WTC11 (cell line): ENCODE measurements at regions not wholly inside any gene's neighbourhood (a gene's known extent, or its start where the extent isn't known, plus 50 kb on each side); places are given as distances from the start of the nearest gene placed in this dataset.

Experiments
- ATAC-seq: fragments of 200-7000 bp; cut with Tn5 transposase; 2 replicates; pipeline ENCODE4 v1.10.0; 2021; ENCODE audit warnings: mild to moderate bottlenecking, moderate library complexity
- CTCF ChIA-PET: fragments of 300-600 bp; sonication (Branson Sonifier 250); formaldehyde crosslinking; loops from one replicate; lab custom pipeline; 2021; ENCODE audit warnings: antibody characterized with exemption; lab: Charles Lee
- POLR2A ChIA-PET: fragments of 350-600 bp; sonication (Branson Sonifier 250); formaldehyde crosslinking; loops from one replicate; lab custom pipeline; 2021; ENCODE audit warnings: antibody characterized with exemption; lab: Charles Lee
- DNase-seq: peaks from one replicate; pipeline ENCODE4 v3.0.0; 2021; ENCODE audit warnings: low spot score
- H3K27ac Mint-ChIP-seq: 2 replicates; pipeline ENCODE4 v1.8.0; 2021; ENCODE audit warnings: mixed read lengths
- H3K27me3 Mint-ChIP-seq: 2 replicates; pipeline ENCODE4 v1.8.0; 2021; ENCODE audit warnings: low read depth, mild to moderate bottlenecking, moderate library complexity, mixed read lengths
- H3K36me3 Mint-ChIP-seq: 2 replicates; pipeline ENCODE4 v1.8.0; 2021; ENCODE audit warnings: mixed read lengths
- H3K4me1 Mint-ChIP-seq: 2 replicates; pipeline ENCODE4 v1.8.0; 2022; ENCODE audit warnings: mixed read lengths
- H3K4me3 Mint-ChIP-seq: 2 replicates; pipeline ENCODE4 v1.8.0; 2021; ENCODE audit warnings: mild to moderate bottlenecking, moderate library complexity, mixed read lengths
- H3K9me3 Mint-ChIP-seq: 2 replicates; pipeline ENCODE4 v1.8.0; 2021; ENCODE audit warnings: mixed read lengths
- AR ChIP-seq: fragments of 250-450 bp; sonication (Bioruptor Pico); IDR thresholded peaks from 2 replicates; pipeline ENCODE4 v1.9.0; 2021; ENCODE audit warnings: mild to moderate bottlenecking
- CREB1 ChIP-seq: sonication (generic); formaldehyde crosslinking; IDR thresholded peaks from 2 replicates; pipeline ENCODE4 v1.8.0; 2023; ENCODE audit warnings: mild to moderate bottlenecking, missing genetic modification reagents
- FOXP4 ChIP-seq: sonication (generic); formaldehyde crosslinking; IDR thresholded peaks from 2 replicates; pipeline ENCODE4 v1.8.0; 2022; ENCODE audit warnings: mild to moderate bottlenecking, missing genetic modification reagents
- GRHL2 ChIP-seq: fragments of 250-450 bp; sonication (Bioruptor Pico); IDR thresholded peaks from 2 replicates; pipeline ENCODE4 v1.8.0; 2022; ENCODE audit warnings: mild to moderate bottlenecking, moderate library complexity; ENCODE audit not compliant: insufficient replicate concordance, severe bottlenecking
- IRF1 ChIP-seq: sonication (generic); formaldehyde crosslinking; IDR thresholded peaks from 2 replicates; pipeline ENCODE4 v1.8.0; 2023; ENCODE audit warnings: missing genetic modification reagents
- NFYB ChIP-seq: sonication (generic); formaldehyde crosslinking; conservative IDR thresholded peaks from 2 replicates; pipeline ENCODE4 v1.8.0; 2022; ENCODE audit warnings: low read depth, missing genetic modification reagents
- NR1H2 ChIP-seq: sonication (generic); formaldehyde crosslinking; IDR thresholded peaks from 2 replicates; pipeline ENCODE4 v1.9.0; 2021; ENCODE audit warnings: mild to moderate bottlenecking, moderate library complexity, missing genetic modification reagents
- NR2C2 ChIP-seq: sonication (generic); formaldehyde crosslinking; IDR thresholded peaks from 2 replicates; pipeline ENCODE4 v1.8.0; 2022; ENCODE audit warnings: mild to moderate bottlenecking, missing genetic modification reagents
- NR3C1 ChIP-seq: sonication (generic); formaldehyde crosslinking; conservative IDR thresholded peaks from 2 replicates; pipeline ENCODE4 v1.8.1; 2023; ENCODE audit warnings: low read depth, mild to moderate bottlenecking, missing genetic modification reagents
- PREB ChIP-seq: sonication (generic); formaldehyde crosslinking; IDR thresholded peaks from 2 replicates; pipeline ENCODE4 v1.8.1; 2022; ENCODE audit warnings: mild to moderate bottlenecking, missing genetic modification reagents, moderate library complexity, borderline replicate concordance
- SOX15 ChIP-seq: fragments of 250-450 bp; sonication (Bioruptor Pico); IDR thresholded peaks from 2 replicates; pipeline ENCODE4 v1.9.0; 2021; ENCODE audit warnings: mild to moderate bottlenecking
- STAT6 ChIP-seq: sonication (generic); formaldehyde crosslinking; conservative IDR thresholded peaks from 2 replicates; pipeline ENCODE4 v1.8.1; 2023; ENCODE audit warnings: mild to moderate bottlenecking, low read depth, missing genetic modification reagents, moderate library complexity
- TCF7 ChIP-seq: sonication (generic); formaldehyde crosslinking; IDR thresholded peaks from 2 replicates; pipeline ENCODE4 v1.8.0; 2022; ENCODE audit warnings: mild to moderate bottlenecking, low read depth, missing genetic modification reagents, moderate library complexity

- TF ChIP-seq FOXP4 (no peak), AR (CRISPR knock-in tag) (no peak), GRHL2 (CRISPR knock-in tag) (no peak), NFYB (CRISPR knock-in tag) (no peak), TCF7 (CRISPR knock-in tag) (no peak)
Observed at GRCh38 chr4:62909238-62909637, 1500.0 kb downstream of the TECRL start (continued).

GRCh38 chr4:62901101-62901500 is 1508.1 kb downstream of the TECRL start:
- ChIA-PET CTCF (interaction anchor here (0.7 to 1.5 kb wide), 7 partner anchors 13 to 662 kb away, joined by 3 to 9 read pairs (median 4); no protein-coding TSS in a partner anchor), POLR2A (no interaction called here)
- TF ChIP-seq FOXP4: no peak
- TF ChIP-seq IRF1 (CRISPR knock-in tag): no peak
- no peak for TF ChIP-seq STAT6 (CRISPR knock-in tag)
- no peak for TF ChIP-seq NR2C2
- no peak for TF ChIP-seq NR1H2 (CRISPR knock-in tag)
- TF ChIP-seq CREB1 (CRISPR knock-in tag): no peak
- no peak for TF ChIP-seq NR3C1 (CRISPR knock-in tag)
- TF ChIP-seq PREB (CRISPR knock-in tag): no peak
- TF ChIP-seq SOX15 (CRISPR knock-in tag): no peak
- ATAC-seq: peak; percentile 86
- Mint-ChIP-seq H3K9me3 (no peaks in the 10 kb centered on the region), H3K4me3 (no peak overlapping the region), H3K27me3 (no peaks in the 10 kb centered on the region; the same call in 1 of the 2 replicates), H3K36me3 (no peaks in the 10 kb centered on the region), H3K4me1 (0 out of 2 replicates have a peak, but pooled peaks cover 3% of the 10 kb centered on the region), H3K27ac (no peak overlapping the region)
- no peak for DNase-seq
